HEK293T (cell line): ENCODE measurements at regions not wholly inside any gene's neighbourhood (a gene's known extent, or its start where the extent isn't known, plus 50 kb on each side); places are given as distances from the start of the nearest gene placed in this dataset.

Experiments used
- CTCF ChIA-PET: fragments of 350-600 bp; formaldehyde crosslinking; extraction: SDS; loops from one replicate; lab custom pipeline; 2021; ENCODE audit warnings: antibody characterized with exemption, inconsistent platforms; lab: Yijun Ruan, JAX
- POLR2A ChIA-PET: fragments of 350-600 bp; formaldehyde crosslinking; extraction: SDS; loops from one replicate; lab custom pipeline; 2020; ENCODE audit warnings: antibody characterized with exemption, inconsistent platforms; lab: Yijun Ruan, JAX
- DNase-seq: peaks from one replicate; pipeline ENCODE4 v3.0.0; 2012; ENCODE audit warnings: mixed read lengths; ENCODE audit errors: extremely low spot score
- ARNT ChIP-seq: fragments of 450-650 bp; IDR thresholded peaks from 2 replicates; pipeline ENCODE4 v1.6.1; 2017; ENCODE audit warnings: mild to moderate bottlenecking
- BHLHE40 ChIP-seq: fragments of 450-650 bp; IDR thresholded peaks from 2 replicates; pipeline ENCODE4 v1.6.1; 2016; ENCODE audit warnings: mild to moderate bottlenecking, moderate library complexity, borderline replicate concordance
- CTBP1 ChIP-seq: fragments of 450-650 bp; IDR thresholded peaks from 2 replicates; pipeline ENCODE4 v1.6.1; 2016; ENCODE audit warnings: borderline replicate concordance
- ELF4 ChIP-seq: fragments of 450-650 bp; IDR thresholded peaks from 2 replicates; pipeline ENCODE4 v1.6.1; 2017; ENCODE audit warnings: antibody characterized with exemption
- FOXA1 ChIP-seq: fragments of 450-650 bp; IDR thresholded peaks from 2 replicates; pipeline ENCODE4 v1.6.1; 2016; ENCODE audit warnings: mild to moderate bottlenecking
- FOXK2 ChIP-seq: fragments of 450-650 bp; IDR thresholded peaks from 2 replicates; pipeline ENCODE4 v1.6.1; 2016; ENCODE audit warnings: mild to moderate bottlenecking
- FOXM1 ChIP-seq: fragments of 450-650 bp; IDR thresholded peaks from 2 replicates; pipeline ENCODE4 v1.6.1; 2017; ENCODE audit warnings: mild to moderate bottlenecking, borderline replicate concordance
- HDGF ChIP-seq: fragments of 450-650 bp; IDR thresholded peaks from 2 replicates; pipeline ENCODE4 v1.6.1; 2017; ENCODE audit warnings: antibody characterized with exemption, borderline replicate concordance
- L3MBTL2 ChIP-seq: fragments of 450-650 bp; conservative IDR thresholded peaks from 2 replicates; pipeline ENCODE4 v1.6.1; 2016; ENCODE audit warnings: mild to moderate bottlenecking
- LEF1 ChIP-seq: fragments of 450-650 bp; IDR thresholded peaks from 2 replicates; pipeline ENCODE4 v1.6.1; 2017; ENCODE audit warnings: mild to moderate bottlenecking, borderline replicate concordance
- NFRKB ChIP-seq: fragments of 450-650 bp; IDR thresholded peaks from 2 replicates; pipeline ENCODE4 v1.6.1; 2016; ENCODE audit warnings: mild to moderate bottlenecking, moderate library complexity
- PKNOX1 ChIP-seq: fragments of 450-650 bp; IDR thresholded peaks from 2 replicates; pipeline ENCODE4 v1.6.1; 2016
- SP1 ChIP-seq: fragments of 450-650 bp; IDR thresholded peaks from 2 replicates; pipeline ENCODE4 v1.6.1; 2017
- SUZ12 ChIP-seq: fragments of 450-650 bp; IDR thresholded peaks from 2 replicates; pipeline ENCODE4 v1.6.1; 2016; ENCODE audit warnings: mild to moderate bottlenecking
- TARDBP ChIP-seq: fragments of 450-650 bp; IDR thresholded peaks from 2 replicates; pipeline ENCODE4 v1.6.1; 2016
- ZNF384 ChIP-seq: fragments of 450-650 bp; IDR thresholded peaks from 2 replicates; pipeline ENCODE4 v1.6.1; 2016

- DNase-seq = no peak
- TF ChIP-seq PKNOX1 (no peak), FOXA1 (no peak), L3MBTL2 (no peak), SUZ12 (no peak), FOXM1 (no peak), TARDBP (no peak)
- CTCF ChIA-PET = no interaction called here
- POLR2A ChIA-PET = no interaction called here
These were observed 158.9 kb upstream of the CADPS start for GRCh38 chr3:63034101-63034500.

GRCh38 chr3:63037116-63037515, 161.9 kb upstream of the CADPS start:
- CTCF ChIA-PET = no interaction called here
- POLR2A ChIA-PET = no interaction called here
- TF ChIP-seq TARDBP (no peak), HDGF (no peak), ARNT (no peak)
- no peak for DNase-seq

GRCh38 chr3:63042833-63043232, 167.6 kb upstream of the CADPS start:
- POLR2A ChIA-PET = no interaction called here
- CTCF ChIA-PET = interaction anchor here (0.6 kb wide), 1 partner anchor 17 kb away, joined by 4 read pairs; no protein-coding TSS in a partner anchor
- DNase-seq = no peak
- TF ChIP-seq SP1 = no peak

- TF ChIP-seq SP1 (no peak), FOXA1 (no peak), LEF1 (no peak), FOXM1 (no peak), ARNT (no peak), PKNOX1 (no peak), HDGF (no peak), CTBP1 (no peak), L3MBTL2 (no peak), ELF4 (no peak), NFRKB (no peak), ZNF384 (no peak)
- CTCF ChIA-PET = no interaction called here
- no peak for DNase-seq
- POLR2A ChIA-PET = no interaction called here
These were observed 168.4 kb upstream of the CADPS start for GRCh38 chr3:63043631-63044030.

GRCh38 chr3:63046152-63046551, 170.9 kb upstream of the CADPS start:
- no peak for DNase-seq
- CTCF ChIA-PET = no interaction called here
- POLR2A ChIA-PET = no interaction called here
- TF ChIP-seq LEF1 (no peak), HDGF (no peak), L3MBTL2 (no peak), ELF4 (no peak), NFRKB (no peak), SUZ12 (no peak), FOXA1 (no peak), SP1 (no peak), CTBP1 (no peak), ZNF384 (no peak), TARDBP (no peak), FOXM1 (no peak), ARNT (no peak), BHLHE40 (no peak), FOXK2 (no peak), PKNOX1 (no peak)

GRCh38 chr3:63046580-63046979, 171.4 kb upstream of the CADPS start:
- TF ChIP-seq TARDBP (no peak), L3MBTL2 (no peak), NFRKB (no peak), ZNF384 (no peak), FOXK2 (no peak), SP1 (no peak), LEF1 (no peak), ARNT (no peak), FOXA1 (no peak), FOXM1 (no peak), CTBP1 (no peak), ELF4 (no peak), HDGF (no peak), PKNOX1 (no peak), BHLHE40 (no peak)
- POLR2A ChIA-PET = no interaction called here
- DNase-seq = no peak
- CTCF ChIA-PET = no interaction called here

- POLR2A ChIA-PET = interaction anchor here (0.9 kb wide), 1 partner anchor 17 kb away, joined by 3 read pairs; no protein-coding TSS in a partner anchor
- CTCF ChIA-PET = no interaction called here
- DNase-seq = no peak
- TF ChIP-seq TARDBP (no peak), CTBP1 (no peak), SP1 (no peak), ELF4 (no peak), HDGF (no peak), PKNOX1 (no peak), FOXM1 (no peak), ZNF384 (no peak), FOXA1 (no peak), LEF1 (no peak), L3MBTL2 (no peak), FOXK2 (no peak), SUZ12 (no peak), NFRKB (no peak), ARNT (no peak), BHLHE40 (no peak)
These were observed 171.9 kb upstream of the CADPS start for GRCh38 chr3:63047068-63047467.
